ENCODE measurements at regions not wholly inside any gene's neighbourhood (a gene's known extent, or its start where the extent isn't known, plus 50 kb on each side); places are given as distances from the start of the nearest gene placed in this dataset.

GRCh38 chr17:27403480-27404005 is 52.7 kb upstream of the KSR1 start:
- peaks cover 6% of the 10 kb centered on the region for H3K27me3 Mint-ChIP-seq
- no peak overlapping the region for H3K4me3 Mint-ChIP-seq
- ChIA-PET POLR2A (no interaction called here), CTCF (no interaction called here)
- TF ChIP-seq CTCF (IDR thresholded peaks at IDR 0.05) = no peak
- DNase-seq (no peak), ATAC-seq (no peak)
- H3K9me3 Mint-ChIP-seq = no peaks in the 10 kb centered on the region
- no peaks in the 10 kb centered on the region for H3K4me1 Mint-ChIP-seq (ENCODE audit: low read depth)
- H3K36me3 Mint-ChIP-seq (ENCODE audit: low read depth) = no peaks in the 10 kb centered on the region
- intact Hi-C loops (cut with micrococcal nuclease) = no loop called here
- H3K27ac Mint-ChIP-seq = no peak overlapping the region

GRCh38 chr17:27404676-27405075 is 51.6 kb upstream of the KSR1 start:
- no peaks in the 10 kb centered on the region for H3K4me1 Mint-ChIP-seq (ENCODE audit: low read depth)
- ATAC-seq (no peak), DNase-seq (no peak)
- POLR2A ChIA-PET = no interaction called here
- H3K36me3 Mint-ChIP-seq (ENCODE audit: low read depth) = no peaks in the 10 kb centered on the region
- H3K27ac Mint-ChIP-seq = no peak overlapping the region
- CTCF ChIA-PET = interaction anchor here (1.1 to 1.2 kb wide), 2 partner anchors 23 to 24 kb away, joined by 3 read pairs; no protein-coding TSS in a partner anchor
- no peak overlapping the region for H3K4me3 Mint-ChIP-seq
- H3K9me3 Mint-ChIP-seq = no peaks in the 10 kb centered on the region
- peaks cover 11% of the 10 kb centered on the region for H3K27me3 Mint-ChIP-seq
- TF ChIP-seq CTCF (IDR thresholded peaks at IDR 0.05) = no peak
- intact Hi-C loops (cut with micrococcal nuclease) = no loop called here

Data from activated CD8-positive, alpha-beta T cell treated with anti-CD3 and anti-CD28 coated beads for 36 hours (primary cell).